ENCODE measurements at regions not wholly inside any gene's neighbourhood (a gene's known extent, or its start where the extent isn't known, plus 50 kb on each side); places are given as distances from the start of the nearest gene placed in this dataset.

DNA sequence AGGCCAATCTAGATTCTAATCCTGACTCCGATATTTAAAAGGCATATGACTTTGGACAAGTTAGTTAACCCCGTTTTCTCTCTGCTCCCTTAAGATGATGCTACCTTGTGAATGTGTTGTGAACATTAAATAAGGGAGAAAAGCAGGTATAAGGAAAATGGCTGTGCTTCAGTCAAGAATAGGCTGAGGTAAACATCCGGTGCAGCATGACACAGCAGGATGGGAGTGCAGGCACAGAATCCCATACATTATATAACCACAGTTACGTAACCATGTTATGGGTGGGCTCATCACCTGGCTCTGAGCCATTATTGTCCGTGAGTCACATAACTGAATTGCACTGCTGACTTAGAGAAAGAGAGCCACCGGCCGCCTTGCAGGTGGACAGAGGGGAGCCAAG, 382.2 kb upstream of the ANO5 start:
- intact Hi-C loops (cut with DNase I), result no loop called here
- TF ChIP-seq POLR2AphosphoS5 (IDR thresholded peaks at IDR 0.05) (no peak), POLR2A (IDR thresholded peaks at IDR 0.05) (no peak)
- TF ChIP-seq, protein P1, sequence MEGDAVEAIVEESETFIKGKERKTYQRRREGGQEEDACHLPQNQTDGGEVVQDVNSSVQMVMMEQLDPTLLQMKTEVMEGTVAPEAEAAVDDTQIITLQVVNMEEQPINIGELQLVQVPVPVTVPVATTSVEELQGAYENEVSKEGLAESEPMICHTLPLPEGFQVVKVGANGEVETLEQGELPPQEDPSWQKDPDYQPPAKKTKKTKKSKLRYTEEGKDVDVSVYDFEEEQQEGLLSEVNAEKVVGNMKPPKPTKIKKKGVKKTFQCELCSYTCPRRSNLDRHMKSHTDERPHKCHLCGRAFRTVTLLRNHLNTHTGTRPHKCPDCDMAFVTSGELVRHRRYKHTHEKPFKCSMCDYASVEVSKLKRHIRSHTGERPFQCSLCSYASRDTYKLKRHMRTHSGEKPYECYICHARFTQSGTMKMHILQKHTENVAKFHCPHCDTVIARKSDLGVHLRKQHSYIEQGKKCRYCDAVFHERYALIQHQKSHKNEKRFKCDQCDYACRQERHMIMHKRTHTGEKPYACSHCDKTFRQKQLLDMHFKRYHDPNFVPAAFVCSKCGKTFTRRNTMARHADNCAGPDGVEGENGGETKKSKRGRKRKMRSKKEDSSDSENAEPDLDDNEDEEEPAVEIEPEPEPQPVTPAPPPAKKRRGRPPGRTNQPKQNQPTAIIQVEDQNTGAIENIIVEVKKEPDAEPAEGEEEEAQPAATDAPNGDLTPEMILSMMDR (IDR thresholded peaks at IDR 0.05), result no peak
- 65% methylated on average over 7 of the region's 7 CpGs for WGBS

DNA sequence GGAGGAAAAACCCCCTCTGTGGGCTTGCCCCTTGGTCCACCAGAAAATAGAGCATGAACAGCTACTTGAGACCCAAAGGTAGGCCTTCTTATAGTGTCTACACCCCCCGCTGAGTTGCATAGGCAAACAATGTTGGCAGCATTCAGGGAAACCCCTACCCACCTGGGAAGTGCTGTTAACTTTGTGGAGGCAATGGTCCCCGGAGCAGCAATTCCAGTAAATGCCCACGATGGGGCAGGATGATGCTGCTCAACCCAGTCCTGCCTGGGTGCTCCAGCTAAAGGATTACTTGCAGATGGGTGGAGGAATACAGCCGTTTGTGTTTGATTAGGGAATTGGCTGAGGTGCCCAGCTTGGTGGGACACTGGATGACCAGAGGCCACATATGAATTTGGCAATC, 381.3 kb upstream of the ANO5 start:
- Histone ChIP-seq H3K4me3 (no peak overlapping the region), H3K27me3 (replicated peaks; ENCODE audit: insufficient read depth) (peaks cover 1% of the 10 kb centered on the region), H3K27ac (no peak overlapping the region), H3K36me3 (no peaks in the 10 kb centered on the region), H3K4me1 (replicated peaks) (no peaks in the 10 kb centered on the region), H3K9me3 (no peaks in the 10 kb centered on the region)
- intact Hi-C loops (cut with DNase I), result no loop called here
- no peak for TF ChIP-seq POLR2A (IDR thresholded peaks at IDR 0.05)
- TF ChIP-seq POLR2AphosphoS5 (IDR thresholded peaks at IDR 0.05), result no peak
- TF ChIP-seq, protein P1 (IDR thresholded peaks at IDR 0.05), result no peak
- DNase-seq (ENCODE audit: low spot score), result no peak
- WGBS, result 39% methylated on average over 4 of the region's 4 CpGs

More for the DNA sequence above, 382.2 kb upstream of the ANO5 start:
- Histone ChIP-seq H3K4me1 (replicated peaks) (no peaks in the 10 kb centered on the region), H3K36me3 (no peaks in the 10 kb centered on the region), H3K27me3 (replicated peaks; ENCODE audit: insufficient read depth) (peaks cover 1% of the 10 kb centered on the region), H3K27ac (no peak overlapping the region), H3K9me3 (no peaks in the 10 kb centered on the region), H3K4me3 (no peak overlapping the region)
- DNase-seq (ENCODE audit: low spot score), result no peak

DNA sequence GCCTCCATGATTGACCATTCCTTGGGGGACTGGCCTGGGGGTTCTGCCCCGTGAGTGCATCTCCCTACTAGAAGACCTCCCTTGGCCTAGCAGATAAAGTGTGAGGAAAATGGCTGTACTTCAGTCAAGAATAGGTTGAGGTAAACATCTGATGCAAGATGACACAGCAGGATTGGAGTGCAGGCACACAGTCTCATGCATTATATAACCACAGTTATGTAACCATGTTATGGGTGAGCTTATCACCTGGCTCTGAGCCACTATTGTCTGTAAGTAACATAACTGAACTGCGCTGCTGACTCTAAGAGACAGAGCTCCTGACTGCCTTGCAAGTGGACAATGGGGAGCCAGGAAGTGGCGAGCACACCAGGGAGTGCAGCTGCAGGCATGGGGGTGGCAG, 378.7 kb upstream of the ANO5 start:
- Histone ChIP-seq H3K36me3 (no peaks in the 10 kb centered on the region), H3K9me3 (no peaks in the 10 kb centered on the region), H3K4me1 (replicated peaks) (no peaks in the 10 kb centered on the region), H3K27me3 (replicated peaks; ENCODE audit: insufficient read depth) (peaks cover 1% of the 10 kb centered on the region), H3K27ac (no peak overlapping the region), H3K4me3 (no peak overlapping the region)
- no peak for DNase-seq (ENCODE audit: low spot score)
- TF ChIP-seq, protein P1 (IDR thresholded peaks at IDR 0.05), result no peak
- TF ChIP-seq POLR2A (IDR thresholded peaks at IDR 0.05), result no peak
- no peak for TF ChIP-seq POLR2AphosphoS5 (IDR thresholded peaks at IDR 0.05)
- WGBS, result 80% methylated on average over 3 of the region's 3 CpGs
- intact Hi-C loops (cut with DNase I), result no loop called here

DNA sequence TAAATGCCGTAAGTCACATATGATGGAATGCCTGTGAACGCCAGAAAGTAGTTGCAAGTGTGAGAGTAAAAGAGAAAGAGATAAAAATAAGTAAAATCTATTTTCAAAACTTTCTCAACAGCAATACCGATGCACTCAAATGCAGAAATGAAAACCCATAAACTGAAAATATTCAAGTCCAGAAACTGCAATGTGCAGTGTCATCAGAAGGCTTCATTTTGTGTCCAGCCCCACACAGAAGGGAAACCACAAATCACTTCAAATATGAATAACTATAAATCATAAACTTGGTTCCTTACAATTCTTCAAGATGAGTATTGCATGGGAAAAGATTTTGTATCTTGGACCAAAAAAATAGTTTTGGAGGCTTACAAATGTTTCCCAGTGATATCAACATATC, 375.2 kb upstream of the ANO5 start:
- no peak overlapping the region for H3K27ac ChIP-seq
- no peak overlapping the region for H3K4me3 ChIP-seq
- no peaks in the 10 kb centered on the region for H3K36me3 ChIP-seq
- no peak for DNase-seq (ENCODE audit: low spot score)
- H3K27me3 ChIP-seq (replicated peaks; ENCODE audit: insufficient read depth), result peaks cover 1% of the 10 kb centered on the region
- H3K4me1 ChIP-seq (replicated peaks), result no peaks in the 10 kb centered on the region
- TF ChIP-seq POLR2A (IDR thresholded peaks at IDR 0.05) (no peak), POLR2AphosphoS5 (IDR thresholded peaks at IDR 0.05) (no peak)
- TF ChIP-seq, protein P1 (IDR thresholded peaks at IDR 0.05), result no peak
- no peaks in the 10 kb centered on the region for H3K9me3 ChIP-seq
- WGBS, result 78% methylated on average over 3 of the region's 3 CpGs
- intact Hi-C loops (cut with DNase I), result no loop called here

DNA sequence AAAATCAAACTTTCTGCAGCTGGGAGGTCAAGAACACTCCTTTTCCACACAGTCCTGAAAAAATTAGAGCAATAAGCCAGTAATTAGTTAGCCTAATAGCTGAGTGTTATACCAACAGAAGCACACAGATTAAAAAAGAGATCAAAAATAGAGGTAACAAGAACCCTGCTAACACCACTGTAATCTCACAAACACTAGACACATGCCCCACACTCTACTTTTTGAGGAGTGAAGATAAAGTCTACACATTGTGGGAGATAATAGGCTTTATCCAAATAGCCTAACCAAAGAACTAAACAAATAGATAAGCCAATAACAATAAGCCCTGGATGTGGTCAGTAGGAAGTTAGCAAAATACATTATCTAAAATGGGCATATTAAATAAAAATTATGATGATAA, 372.7 kb upstream of the ANO5 start:
- TF ChIP-seq, protein P1 (IDR thresholded peaks at IDR 0.05), result no peak
- TF ChIP-seq POLR2AphosphoS5 (IDR thresholded peaks at IDR 0.05), result no peak
- no peak for TF ChIP-seq POLR2A (IDR thresholded peaks at IDR 0.05)
- H3K9me3 ChIP-seq, result no peaks in the 10 kb centered on the region
- intact Hi-C loops (cut with DNase I), result no loop called here

More for the DNA sequence above, 372.7 kb upstream of the ANO5 start:
- Histone ChIP-seq H3K27me3 (replicated peaks; ENCODE audit: insufficient read depth) (peaks cover 1% of the 10 kb centered on the region), H3K27ac (no peak overlapping the region), H3K4me3 (no peak overlapping the region), H3K4me1 (replicated peaks) (no peaks in the 10 kb centered on the region), H3K36me3 (no peaks in the 10 kb centered on the region)
- DNase-seq (ENCODE audit: low spot score), result no peak
